Panc1 (cell line): ENCODE measurements at regions not wholly inside any gene's neighbourhood (a gene's known extent, or its start where the extent isn't known, plus 50 kb on each side); places are given as distances from the start of the nearest gene placed in this dataset.

ENCODE experiments used
- CTCF ChIP-seq: fragments of 450-650 bp; IDR thresholded peaks from 2 replicates; pipeline ENCODE4 v1.5.1; 2017; ENCODE audit warnings: mild to moderate bottlenecking
- POLR2AphosphoS5 ChIP-seq: IDR thresholded peaks from 2 replicates; pipeline ENCODE4 v1.6.1; 2012; ENCODE audit warnings: mild to moderate bottlenecking, low read depth, low read length, moderate library complexity
- SIN3A ChIP-seq: IDR thresholded peaks from 2 replicates; pipeline ENCODE4 v1.6.1; 2012; ENCODE audit warnings: low read depth, mild to moderate bottlenecking, low read length, moderate library complexity, borderline replicate concordance; ENCODE audit not compliant: insufficient read depth
- TF ChIP-seq, protein P1 (sequence below), 2 experiments: IDR thresholded peaks; 2 replicates each; pipeline ENCODE4 v1.6.1; 2011 to 2012; ENCODE audit warnings: low read depth in 2 of 2, control low read depth in 1 of 2, low read length in 1 of 2, mild to moderate bottlenecking in 1 of 2, moderate library complexity in 1 of 2; ENCODE audit not compliant: insufficient read depth in 1 of 2

DNA sequence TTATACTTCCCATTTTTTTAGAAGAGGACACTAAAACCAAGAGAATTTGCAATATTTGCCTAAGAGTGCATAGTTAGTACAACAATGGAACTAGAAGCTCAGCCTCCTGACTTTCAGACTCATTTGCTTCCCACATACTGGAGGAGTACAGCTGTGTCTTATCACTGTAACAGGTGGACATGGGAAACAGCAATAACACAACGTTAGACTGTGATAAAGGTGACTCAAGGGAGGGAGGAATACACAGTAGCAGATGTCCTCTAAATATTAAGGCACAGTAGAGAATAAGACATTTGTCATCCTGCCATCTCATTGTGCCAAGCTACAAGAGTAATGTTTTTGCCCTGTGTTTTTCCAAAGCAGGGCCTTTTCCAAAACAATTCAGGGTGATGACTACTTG, 55.4 kb upstream of the JAK1 start:
- TF ChIP-seq CTCF, result no peak
- no peak for TF ChIP-seq SIN3A
- TF ChIP-seq POLR2AphosphoS5, result no peak
- TF ChIP-seq, protein P1, sequence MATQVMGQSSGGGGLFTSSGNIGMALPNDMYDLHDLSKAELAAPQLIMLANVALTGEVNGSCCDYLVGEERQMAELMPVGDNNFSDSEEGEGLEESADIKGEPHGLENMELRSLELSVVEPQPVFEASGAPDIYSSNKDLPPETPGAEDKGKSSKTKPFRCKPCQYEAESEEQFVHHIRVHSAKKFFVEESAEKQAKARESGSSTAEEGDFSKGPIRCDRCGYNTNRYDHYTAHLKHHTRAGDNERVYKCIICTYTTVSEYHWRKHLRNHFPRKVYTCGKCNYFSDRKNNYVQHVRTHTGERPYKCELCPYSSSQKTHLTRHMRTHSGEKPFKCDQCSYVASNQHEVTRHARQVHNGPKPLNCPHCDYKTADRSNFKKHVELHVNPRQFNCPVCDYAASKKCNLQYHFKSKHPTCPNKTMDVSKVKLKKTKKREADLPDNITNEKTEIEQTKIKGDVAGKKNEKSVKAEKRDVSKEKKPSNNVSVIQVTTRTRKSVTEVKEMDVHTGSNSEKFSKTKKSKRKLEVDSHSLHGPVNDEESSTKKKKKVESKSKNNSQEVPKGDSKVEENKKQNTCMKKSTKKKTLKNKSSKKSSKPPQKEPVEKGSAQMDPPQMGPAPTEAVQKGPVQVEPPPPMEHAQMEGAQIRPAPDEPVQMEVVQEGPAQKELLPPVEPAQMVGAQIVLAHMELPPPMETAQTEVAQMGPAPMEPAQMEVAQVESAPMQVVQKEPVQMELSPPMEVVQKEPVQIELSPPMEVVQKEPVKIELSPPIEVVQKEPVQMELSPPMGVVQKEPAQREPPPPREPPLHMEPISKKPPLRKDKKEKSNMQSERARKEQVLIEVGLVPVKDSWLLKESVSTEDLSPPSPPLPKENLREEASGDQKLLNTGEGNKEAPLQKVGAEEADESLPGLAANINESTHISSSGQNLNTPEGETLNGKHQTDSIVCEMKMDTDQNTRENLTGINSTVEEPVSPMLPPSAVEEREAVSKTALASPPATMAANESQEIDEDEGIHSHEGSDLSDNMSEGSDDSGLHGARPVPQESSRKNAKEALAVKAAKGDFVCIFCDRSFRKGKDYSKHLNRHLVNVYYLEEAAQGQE (IDR thresholded peaks at IDR 0.05; ENCODE audit: insufficient read depth in 1 of 2, low read depth in 2 of 2, low read length in 1 of 2), result no peak
